HG03139 (cell line): ENCODE measurements at regions not wholly inside any gene's neighbourhood (a gene's known extent, or its start where the extent isn't known, plus 50 kb on each side); places are given as distances from the start of the nearest gene placed in this dataset.
"Not testable (repeated sequence)": the region's sequence is repeated elsewhere in the genome, so short reads cannot be mapped to it uniquely, and the experiment has no call there.

Experiments
- ATAC-seq: cut with Tn5 transposase; IDR thresholded peaks from one replicate; pipeline ENCODE4 v1.9.1; 2021; ENCODE audit not compliant: unreplicated experiment

DNA sequence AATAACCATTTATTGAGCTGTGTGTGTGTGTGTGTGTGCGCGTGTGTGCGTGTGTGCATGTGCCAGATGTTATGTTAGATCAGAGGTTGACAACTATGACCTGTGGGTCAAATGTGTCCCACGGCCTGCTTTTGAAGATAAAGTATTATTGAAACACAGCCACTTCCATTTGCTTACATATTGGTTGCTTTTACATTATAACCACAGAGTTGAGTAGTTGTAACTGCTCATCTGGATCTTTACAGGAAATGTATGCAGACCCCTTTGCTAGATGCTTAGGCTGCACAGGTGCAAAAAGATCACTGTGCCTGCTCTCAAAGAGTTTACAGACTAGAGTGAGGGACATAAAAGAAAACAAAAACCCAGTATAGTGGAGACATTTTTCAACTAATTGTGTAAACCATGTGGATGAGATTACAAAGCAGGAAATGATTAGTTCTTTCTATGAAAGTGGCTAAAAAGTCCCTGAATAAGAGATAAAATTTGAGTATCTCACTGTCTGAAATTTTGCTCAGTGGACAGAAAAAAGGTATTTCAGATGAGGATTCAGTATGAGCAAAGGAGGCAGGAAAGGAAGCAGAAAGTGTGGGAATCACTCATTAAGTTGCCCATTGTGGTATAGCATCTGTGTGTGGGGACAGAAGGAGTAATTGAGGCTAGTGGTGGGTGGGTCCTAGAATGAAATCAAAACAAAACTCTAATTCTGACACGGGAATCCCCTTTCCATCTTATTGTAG lies 188.4 kb downstream of the PAH start:
- ATAC-seq, result no peak

DNA sequence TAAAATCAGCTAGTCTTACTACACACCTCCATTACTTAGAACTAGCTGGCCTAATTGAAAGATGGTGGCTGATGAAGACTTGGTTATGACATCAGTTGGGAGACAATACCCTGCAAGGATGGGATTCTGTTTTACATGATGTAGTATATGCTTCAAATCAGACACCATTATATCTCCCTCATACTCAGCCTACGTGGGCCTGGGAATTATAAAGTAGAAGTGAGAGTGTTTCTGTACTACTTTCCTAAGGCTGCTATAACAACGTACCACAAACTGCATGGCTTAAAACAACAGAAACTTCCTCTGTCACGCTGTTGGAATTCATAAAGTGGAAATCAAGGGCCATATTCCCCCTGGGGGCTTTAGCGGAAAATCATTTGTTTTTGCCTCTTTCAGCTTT lies 190.4 kb downstream of the PAH start:
- no peak for ATAC-seq

DNA sequence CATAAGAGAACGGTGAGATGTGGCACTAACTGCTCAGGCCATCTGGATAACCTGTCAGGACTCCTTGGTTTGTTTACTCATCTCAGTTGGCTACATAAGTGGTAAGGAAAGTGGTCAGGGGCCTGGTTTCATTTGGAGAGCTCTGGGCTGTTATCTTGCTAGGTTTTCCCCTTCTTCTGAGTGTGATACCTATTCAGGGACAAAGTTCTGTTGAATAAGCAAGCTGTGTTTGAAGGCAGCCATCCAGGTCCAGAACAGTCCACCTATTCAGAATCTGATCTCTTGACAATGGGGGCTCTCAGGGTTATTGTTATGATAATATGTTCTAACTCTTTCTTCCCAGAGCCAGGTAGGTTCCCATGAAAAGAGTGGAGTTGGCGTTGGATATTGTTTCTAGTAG lies 194.9 kb downstream of the PAH start:
- no peak for ATAC-seq

DNA sequence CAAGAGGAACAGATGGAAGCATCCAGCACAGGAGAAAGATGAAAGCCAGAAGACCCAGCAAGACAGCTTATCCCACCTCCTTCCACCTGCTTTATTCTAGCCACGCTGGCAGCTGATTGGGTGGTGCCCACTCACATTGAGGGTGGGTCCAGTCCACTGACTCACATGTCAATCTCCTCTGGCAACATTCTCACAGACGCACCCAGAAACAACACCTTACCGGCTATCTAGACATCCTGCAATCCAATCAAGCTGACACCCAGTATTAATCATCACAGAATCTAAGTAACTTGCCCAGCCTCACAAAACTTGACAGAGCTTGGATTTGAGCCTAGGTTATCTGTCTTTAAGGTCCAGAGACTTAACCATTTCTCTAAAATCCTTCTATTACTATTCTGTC lies 208.9 kb downstream of the PAH start:
- no peak for ATAC-seq

DNA sequence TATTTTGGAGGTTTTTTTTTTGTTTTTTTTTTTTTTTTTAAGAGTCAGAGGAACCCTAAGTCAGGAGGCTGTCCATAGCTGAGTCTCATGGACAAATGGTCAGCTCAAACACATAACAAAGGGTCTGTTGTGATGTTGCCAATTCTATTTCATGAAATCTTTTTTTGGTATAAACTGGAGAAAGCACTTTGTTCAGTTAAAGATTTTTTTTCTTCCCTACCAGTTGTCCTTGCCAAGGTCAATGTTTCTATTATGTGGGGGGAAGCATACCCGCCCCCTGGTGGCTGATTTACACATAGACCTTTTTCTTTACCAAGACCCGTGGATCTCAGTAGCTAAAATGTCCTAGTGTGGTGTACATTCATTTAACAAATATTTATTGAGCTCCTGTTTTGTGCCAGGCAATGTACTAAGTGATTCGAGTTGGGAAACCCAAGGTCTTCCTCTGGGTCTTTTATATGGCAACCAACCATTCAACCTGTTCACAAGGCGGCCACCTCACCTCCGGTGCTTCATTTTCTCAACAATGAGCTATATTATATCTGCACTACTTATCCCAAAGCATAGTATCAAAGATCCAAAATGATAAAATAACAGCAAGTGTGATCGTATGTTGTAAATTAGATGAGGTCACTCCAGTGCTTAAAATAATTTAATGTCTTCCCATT lies 214.5 kb downstream of the PAH start:
- ATAC-seq, result no peak

DNA sequence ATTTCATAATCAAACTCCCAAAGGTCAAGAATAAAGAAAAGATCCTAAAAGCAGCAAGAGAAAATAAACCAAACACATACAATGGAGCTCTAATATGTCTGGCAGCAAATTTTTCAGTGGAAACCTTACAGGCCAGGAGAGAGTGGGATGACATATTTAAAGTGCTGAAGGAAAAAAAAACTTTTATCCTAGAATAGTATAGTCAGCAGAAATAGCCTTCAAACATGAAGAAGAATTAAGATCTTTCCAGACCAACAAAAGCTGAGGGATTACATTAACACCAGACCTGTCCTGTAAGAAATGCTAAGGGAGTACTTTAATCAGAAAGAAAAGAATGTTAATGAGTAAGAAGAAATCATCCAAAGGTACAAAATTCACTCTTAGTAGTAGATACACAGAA lies 215.7 kb upstream of the IGF1 start:
- ATAC-seq, result no peak

DNA sequence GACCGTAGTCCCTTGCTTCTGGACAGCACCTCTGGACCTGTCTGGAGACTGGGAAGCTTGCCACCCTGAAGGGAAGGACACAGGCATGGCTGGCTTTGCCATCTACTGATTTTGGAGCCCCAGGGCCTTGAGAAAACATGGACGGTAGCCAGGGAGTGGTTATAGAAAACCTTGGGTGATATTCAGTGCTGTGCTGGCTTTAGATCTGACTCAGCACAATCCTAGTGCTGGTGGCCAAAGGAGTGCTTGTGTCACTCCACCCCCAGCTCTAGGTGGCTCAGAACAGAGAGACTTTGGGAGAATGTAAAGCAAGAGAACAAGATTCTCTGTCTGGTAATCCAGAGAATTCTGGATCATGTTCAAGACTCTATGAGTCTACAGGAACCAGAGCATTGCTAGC lies 214.5 kb upstream of the IGF1 start:
- no peak for ATAC-seq

DNA sequence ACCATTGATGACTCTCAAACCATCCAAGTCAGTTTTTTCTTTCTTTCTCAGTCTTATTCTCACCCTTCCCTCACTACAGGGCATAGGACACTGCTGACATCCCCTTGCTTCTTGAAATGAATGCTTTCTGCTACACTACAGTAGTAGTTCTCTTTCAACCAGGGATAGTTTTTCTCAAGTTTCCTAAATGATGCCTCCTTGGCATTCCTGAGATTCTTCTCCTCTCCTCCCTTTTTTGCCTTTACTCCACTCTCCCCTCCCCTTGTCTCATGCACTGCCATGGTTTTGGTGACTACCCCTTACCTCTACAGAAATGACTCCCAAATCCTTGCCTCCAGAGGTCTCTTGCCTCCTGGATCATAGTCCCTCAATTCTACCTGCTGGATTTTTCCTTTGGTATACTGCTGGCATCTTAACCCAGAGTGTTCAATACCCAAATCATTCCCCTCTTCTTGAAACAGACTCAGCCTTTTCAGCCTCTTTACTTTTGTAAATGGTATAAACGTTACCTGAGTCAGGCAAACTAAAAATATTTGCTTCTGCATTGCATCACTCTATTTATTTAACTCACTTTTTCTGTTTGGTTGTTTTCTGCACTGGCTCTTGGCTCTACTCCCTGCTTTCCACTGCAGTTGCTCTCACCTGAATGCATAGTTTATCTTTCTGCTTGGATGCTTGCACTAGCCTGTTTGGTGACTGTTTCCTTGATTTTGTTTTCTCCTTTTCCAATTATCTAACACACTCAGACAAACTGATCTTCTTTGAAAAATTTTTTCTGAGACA lies 211.6 kb upstream of the IGF1 start:
- no peak for ATAC-seq

DNA sequence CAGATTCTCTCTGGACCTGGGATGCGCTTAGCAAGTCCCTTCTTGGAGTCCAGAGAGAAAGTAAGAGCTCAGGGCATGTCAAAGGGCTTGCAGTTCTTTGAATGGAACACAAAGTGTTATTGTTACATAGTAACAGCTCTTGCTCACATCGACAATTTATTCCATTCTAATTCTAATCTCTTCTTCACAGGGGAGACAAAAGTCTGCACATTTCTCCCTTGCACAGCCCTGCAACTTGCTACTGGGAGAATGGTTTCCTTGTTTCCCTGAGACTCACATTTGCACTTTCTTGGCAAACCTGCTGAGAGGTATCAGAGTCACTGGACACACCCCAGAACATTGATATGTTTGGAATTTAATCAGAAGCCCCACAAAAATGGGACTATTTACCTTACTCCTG lies 209.9 kb upstream of the IGF1 start:
- ATAC-seq, result no peak

DNA sequence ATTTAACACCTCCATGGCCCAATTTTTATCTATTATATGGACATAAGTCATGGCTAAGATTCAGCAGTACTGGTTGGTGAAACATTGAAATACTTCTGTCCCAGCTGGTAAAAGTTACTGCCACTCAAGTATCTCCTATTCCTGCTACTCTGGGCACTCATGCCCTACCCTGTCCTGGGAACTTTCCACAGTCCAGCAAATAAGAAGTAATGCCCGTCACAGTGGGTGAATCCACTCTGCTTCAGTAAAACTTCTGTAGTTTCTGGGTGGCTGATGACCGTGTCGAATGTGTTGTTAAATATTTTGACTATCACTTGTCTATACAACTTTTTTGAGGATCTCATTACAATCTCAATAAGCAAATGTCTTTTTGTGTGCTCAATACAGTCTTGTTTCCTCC lies 209.3 kb upstream of the IGF1 start:
- no peak for ATAC-seq

DNA sequence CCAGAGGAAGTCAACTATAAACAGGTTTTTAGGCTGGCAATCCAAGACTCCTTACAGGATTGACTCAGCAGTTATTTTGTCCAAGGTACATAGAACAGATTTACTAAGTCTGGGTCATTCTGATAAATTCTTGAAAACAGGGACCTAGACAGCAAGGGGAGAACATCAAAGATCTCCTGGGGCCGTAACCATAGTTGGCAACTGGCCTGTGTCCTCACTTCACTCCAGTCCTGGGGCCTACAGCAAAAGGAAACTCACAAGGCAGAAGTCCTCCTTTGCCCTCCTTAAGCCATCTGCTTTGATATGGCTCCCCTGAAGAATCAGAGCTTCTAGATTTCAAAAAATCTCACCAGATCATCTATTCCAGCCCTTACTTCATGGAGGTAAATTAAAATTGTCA lies 207.2 kb upstream of the IGF1 start:
- ATAC-seq, result no peak

DNA sequence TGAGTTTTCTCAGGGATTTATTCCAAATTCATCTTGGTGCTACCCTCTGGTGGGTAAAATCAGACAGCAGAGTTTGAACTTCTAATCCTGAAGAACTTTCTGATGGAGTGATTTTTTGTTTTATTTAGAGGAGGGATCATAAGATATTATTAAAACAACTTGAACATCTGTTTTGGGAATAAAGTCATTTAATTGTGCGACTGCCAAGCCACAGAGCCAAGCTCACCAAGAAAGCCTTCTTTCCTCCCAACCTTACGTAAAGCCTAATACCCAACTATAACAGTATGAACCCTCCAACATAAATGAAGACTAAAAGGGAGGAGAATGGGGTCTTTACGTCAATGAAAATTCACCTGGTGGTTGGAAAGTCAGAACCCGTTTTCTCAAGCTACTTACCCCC lies 205.5 kb upstream of the IGF1 start:
- no peak for ATAC-seq

DNA sequence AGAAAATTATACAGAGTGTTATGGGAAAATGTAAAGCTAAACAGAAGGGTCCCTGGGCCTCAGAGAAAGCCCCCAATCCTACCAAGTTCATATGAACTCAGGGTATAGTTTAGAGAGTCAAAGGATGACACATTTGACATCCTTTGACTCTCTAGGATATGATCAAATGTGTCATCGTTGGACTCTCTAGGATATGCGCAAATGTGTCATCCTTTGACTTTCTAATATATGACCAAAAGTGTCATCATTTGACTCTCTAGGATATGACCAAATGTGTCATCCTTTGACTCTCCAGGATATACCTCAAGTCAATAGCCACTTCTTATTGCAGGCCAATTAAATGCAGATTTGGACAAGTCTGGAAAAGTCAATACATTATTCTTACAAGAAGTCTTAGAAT lies 204.8 kb upstream of the IGF1 start:
- ATAC-seq, result no peak

DNA sequence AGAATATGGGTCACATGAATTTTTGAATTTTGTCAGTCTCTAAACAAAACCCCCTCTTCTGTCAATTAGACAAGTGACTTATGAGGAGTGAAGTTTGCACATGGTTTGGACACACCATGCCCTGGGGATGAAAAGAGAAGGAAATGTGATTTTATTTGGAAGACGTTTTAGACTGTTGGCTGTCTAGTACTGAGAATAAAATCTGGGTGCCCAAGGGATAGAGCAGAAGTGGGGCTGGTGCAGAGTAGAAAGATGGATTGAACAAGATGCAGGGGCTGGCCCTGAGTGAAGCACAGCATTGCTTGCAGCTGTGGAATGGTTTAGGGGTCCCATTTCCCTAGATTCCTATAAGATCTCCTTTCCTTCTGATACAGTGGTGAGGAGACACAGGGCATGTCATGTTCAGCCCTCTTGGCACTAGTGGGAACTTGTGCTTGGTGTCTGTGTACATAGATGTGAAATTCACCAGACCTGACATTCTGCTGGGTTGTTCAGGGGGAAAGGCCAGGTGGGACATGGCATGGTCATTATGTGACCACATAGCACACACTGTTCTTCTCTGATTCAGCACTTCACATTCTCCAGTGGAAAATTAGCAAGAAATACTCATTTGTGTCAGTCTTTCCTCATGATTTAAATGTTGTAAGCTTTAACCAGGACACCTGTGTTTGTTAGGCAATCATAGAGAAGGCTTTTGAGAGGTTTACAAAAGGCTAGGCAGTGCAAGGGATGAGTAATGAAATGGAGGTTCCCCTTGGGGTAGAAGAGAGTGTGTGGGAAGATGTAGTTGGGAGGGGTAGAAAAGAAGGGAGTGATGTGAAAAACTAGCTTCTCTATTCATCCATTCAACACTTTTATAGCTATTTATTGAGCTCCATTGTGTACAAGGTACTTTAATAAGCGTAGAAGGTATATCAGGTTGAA lies 202.3 kb upstream of the IGF1 start:
- no peak for ATAC-seq

DNA sequence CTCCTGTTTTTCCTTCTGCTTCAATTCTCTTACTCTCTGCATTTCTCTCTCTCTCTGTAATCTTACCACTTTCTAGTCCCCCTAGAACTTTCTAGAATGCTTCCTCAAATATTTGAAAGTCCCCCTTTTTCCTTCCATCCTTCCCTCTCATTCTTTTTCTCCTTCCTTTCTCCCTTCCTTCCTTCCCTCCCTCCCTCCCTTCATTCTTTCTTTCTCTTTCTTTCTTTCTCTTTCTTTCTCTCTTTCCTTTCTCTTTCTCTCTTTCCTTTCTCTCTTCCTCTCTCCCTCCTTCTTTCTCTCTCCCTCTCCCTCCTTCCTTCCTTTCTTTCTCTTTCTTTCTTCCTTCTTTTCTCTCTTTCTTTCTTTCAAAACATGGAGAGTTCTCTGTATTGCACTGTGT lies 201.4 kb upstream of the IGF1 start:
- no peak for ATAC-seq

DNA sequence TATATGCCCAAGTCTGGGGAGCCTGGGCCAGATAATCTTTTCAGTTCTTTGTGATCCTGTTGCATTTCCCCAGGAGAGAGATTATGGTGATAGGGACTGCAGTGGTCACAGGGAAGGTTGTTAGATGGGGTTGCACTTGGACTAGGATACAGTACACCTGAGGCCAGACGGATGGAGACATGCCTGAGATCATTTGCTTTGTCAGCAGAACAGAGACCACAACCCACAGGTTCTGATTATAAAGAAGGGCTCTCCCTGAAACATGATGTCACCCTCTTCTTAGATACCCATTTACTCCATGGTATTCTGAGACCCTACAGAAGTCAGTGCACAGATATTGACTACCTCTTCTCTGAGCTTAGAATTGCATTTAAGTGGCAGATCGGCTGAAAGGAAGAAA lies 200.9 kb upstream of the IGF1 start:
- no peak for ATAC-seq

DNA sequence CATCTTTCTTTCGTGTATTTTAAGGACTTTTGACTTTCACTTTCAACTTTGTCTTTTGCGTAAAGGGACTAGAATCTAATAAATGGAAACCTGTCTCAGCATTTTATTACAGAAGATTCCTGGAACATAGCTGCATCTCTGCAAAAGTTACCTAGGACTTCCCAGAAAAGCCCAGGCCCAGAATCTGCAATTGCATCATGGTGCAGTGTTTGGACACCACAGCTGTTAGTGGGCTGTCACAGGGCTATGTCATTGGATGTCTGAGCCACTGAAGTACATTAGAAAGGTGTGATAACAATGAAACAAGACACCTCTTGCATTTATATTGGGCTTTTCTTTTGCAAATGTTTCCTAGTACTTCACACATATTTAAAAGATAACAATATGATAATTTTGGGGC lies 199.9 kb upstream of the IGF1 start:
- ATAC-seq, result no peak

DNA sequence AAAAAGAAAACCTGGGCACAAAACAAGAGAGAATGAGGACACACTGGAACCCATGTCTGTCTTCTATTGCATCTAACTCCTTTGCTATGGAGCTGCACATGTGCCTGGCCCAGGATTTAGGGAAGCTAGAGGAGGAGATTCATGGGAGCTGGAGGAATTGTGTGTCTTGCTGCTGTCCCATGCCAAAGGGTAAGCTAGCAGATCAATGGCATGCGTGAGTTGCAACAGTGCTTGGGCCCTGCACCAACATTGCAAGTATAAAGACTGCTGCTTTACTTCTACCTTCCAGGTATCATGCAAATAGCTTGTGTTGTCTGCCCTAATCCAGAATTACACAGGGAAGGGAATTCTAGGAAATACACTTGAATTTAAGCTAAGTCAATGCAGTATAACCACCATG lies 196.4 kb upstream of the IGF1 start:
- ATAC-seq, result no peak

DNA sequence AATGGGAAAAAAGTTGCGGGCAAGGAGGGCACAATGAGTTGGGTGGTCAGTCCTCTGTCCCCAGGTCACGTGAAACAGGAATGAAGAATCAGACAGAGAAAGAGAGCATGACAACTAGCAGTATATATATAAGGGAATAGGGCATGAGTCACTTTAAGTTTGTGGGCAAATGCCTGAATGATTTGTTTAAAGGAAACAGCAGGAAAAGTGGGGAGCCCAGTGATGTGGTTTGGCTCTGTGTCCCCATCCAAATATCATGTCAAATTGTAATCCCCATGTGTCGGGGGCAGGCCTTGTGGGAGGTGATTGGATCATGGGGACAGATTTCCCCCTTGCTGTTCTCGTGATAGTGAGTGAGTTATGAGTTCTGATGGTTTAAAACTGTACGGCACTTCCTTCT lies 195.3 kb upstream of the IGF1 start:
- no peak for ATAC-seq

DNA sequence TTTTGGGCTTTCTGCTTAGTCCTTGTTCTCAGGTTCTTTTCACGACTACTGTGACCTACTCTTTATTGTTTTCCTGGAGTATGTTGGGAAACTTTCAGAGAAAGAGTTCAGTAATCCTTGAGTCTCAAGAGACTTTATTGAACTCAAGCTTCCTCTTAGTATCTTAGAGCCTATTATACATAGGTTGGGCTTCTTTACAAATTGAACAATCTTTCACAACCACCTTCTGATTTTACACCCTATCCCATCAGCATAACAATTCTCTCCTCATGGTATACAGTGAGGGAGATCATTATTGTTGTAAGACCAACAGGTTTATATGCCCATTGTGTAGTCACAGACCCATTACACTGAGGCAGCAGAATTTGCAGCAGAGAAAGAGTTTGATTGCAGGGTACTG lies 193.2 kb upstream of the IGF1 start:
- ATAC-seq, result no peak

DNA sequence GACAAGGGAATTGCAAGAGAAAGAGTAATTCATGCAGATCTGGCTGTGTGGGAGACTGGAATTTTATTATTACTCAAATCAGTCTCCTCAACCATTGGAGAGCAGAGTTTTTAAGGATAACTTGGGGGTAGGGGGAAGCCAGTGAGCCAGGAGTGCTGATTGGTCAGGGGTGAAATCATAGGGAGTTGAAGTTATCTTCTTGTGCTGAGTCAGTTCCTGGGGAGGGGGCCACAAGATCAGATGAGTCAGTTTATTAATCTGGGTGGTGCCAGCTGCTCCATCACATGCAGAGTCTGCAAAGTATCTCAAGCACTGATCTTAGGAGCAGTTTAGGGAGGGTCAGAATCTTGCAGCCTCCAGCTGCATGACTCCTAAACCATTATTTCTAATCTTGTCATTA lies 191.8 kb upstream of the IGF1 start:
- ATAC-seq, result not testable (repeated sequence)
